GM12878 (cell line): ENCODE measurements at regions not wholly inside any gene's neighbourhood (a gene's known extent, or its start where the extent isn't known, plus 50 kb on each side); places are given as distances from the start of the nearest gene placed in this dataset.

Source experiments
- ATAC-seq: fragments of 200-7000 bp; cut with Tn5 transposase; 3 replicates; pipeline ENCODE4 v1.9.1; 2020; ENCODE audit warnings: mild to moderate bottlenecking, moderate library complexity
- BruUV-seq: library from RNA; stranded (reverse); fragments of 400-500 nt; replicated peaks from 2 replicates; lab custom pipeline; 2021; lab: Mats Ljungman, UMichigan
- CTCF ChIA-PET: fragments of 300-600 bp; sonication (Branson Sonifier 250); formaldehyde crosslinking; extraction: SDS; loops from one replicate; lab custom pipeline; 2021; ENCODE audit warnings: inconsistent platforms; lab: Yijun Ruan, JAX
- POLR2A ChIA-PET: fragments of 350-600 bp; formaldehyde crosslinking; extraction: SDS; loops from one replicate; lab custom pipeline; 2021; ENCODE audit warnings: inconsistent platforms; lab: Charles Lee
- RAD21 ChIA-PET: fragments of 300-600 bp; sonication (Branson Sonifier 250); formaldehyde crosslinking; loops from one replicate; lab custom pipeline; 2023; ENCODE audit warnings: antibody characterized with exemption; ENCODE audit not compliant: unreplicated experiment; lab: Charles Lee
- SMC1A ChIA-PET: fragments of 300-600 bp; sonication (Branson Sonifier 250); formaldehyde crosslinking; loops from one replicate; lab custom pipeline; 2023; ENCODE audit not compliant: unreplicated experiment, uncharacterized antibody; lab: Charles Lee
- DNase-seq: peaks from one replicate; pipeline ENCODE4 v3.0.0-alpha.2; 2011; ENCODE audit warnings: low read depth, low spot score
- FAIRE-seq: peaks from 3 replicates; lab custom pipeline; 2011; peaks lifted over from hg19 to GRCh38; lab: Jason Lieb, UNC
- H2AFZ ChIP-seq: 2 replicates; pipeline ENCODE4 v1.6.0; 2011; ENCODE audit warnings: low read depth, low read length, control low read depth; ENCODE audit not compliant: control insufficient read depth
- H3K27ac ChIP-seq: 2 replicates; pipeline ENCODE4 v1.5.1; 2011; ENCODE audit warnings: control low read depth; ENCODE audit not compliant: control insufficient read depth, insufficient read depth
- H3K27me3 ChIP-seq, 2 experiments: replicated peaks in 1 of 2; 2 replicates each; pipeline versions ENCODE4 v1.6.0 to v1.6.1; 2011; ENCODE audit warnings: low read length in 1 of 2; ENCODE audit not compliant: control insufficient read depth in 2 of 2, insufficient read depth in 2 of 2
- H3K36me3 ChIP-seq, 2 experiments: 2 replicates each; pipeline ENCODE4 v1.5.1; 2011; ENCODE audit warnings: low read length in 1 of 2; ENCODE audit not compliant: control insufficient read depth in 2 of 2, insufficient read depth in 2 of 2
- H3K4me1 ChIP-seq: 2 replicates; pipeline ENCODE4 v1.6.1; 2011; ENCODE audit warnings: mild to moderate bottlenecking, low read length, moderate library complexity, mixed read lengths; ENCODE audit not compliant: control insufficient read depth, insufficient read depth
- H3K4me2 ChIP-seq: 2 replicates; pipeline ENCODE4 v1.6.0; 2011; ENCODE audit warnings: control low read depth; ENCODE audit not compliant: control insufficient read depth, insufficient read depth
- H3K4me3 ChIP-seq: fragments of 200-600 bp; sonication (generic); 2 replicates; pipeline ENCODE4 v1.5.1; 2016
- H3K79me2 ChIP-seq: 2 replicates; pipeline ENCODE4 v1.6.0; 2011; ENCODE audit warnings: low read length; ENCODE audit not compliant: control insufficient read depth, insufficient read depth
- H3K9ac ChIP-seq: 2 replicates; pipeline ENCODE4 v1.8.0; 2011; ENCODE audit warnings: low read length, control low read depth, mixed read lengths; ENCODE audit not compliant: control insufficient read depth, insufficient read depth
- H3K9me3 ChIP-seq: replicated peaks from 3 replicates; pipeline ENCODE4 v1.5.1; 2011; ENCODE audit warnings: mild to moderate bottlenecking, low read length; ENCODE audit not compliant: control insufficient read depth, insufficient read depth
- H4K20me1 ChIP-seq: 2 replicates; pipeline ENCODE4 v1.6.0; 2011; ENCODE audit not compliant: control insufficient read depth, insufficient read depth
- CHD1 ChIP-seq: IDR thresholded peaks from 2 replicates; pipeline ENCODE4 v1.6.1; 2012; ENCODE audit warnings: low read depth, low read length, improper control_type of control experiment
- MYB ChIP-seq: fragments of 150-350 bp; IDR thresholded peaks from 2 replicates; pipeline ENCODE4 v1.6.1; 2014; ENCODE audit warnings: mild to moderate bottlenecking, low read depth, low read length, borderline replicate concordance
- SP1 ChIP-seq: IDR thresholded peaks from one replicate; pipeline ENCODE4 v1.6.1; 2011; ENCODE audit warnings: low read depth, low read length
- SUPT20H ChIP-seq: IDR thresholded peaks from 2 replicates; pipeline ENCODE4 v1.6.1; 2011; ENCODE audit warnings: low read depth, mild to moderate bottlenecking, low read length, moderate library complexity, borderline replicate concordance; ENCODE audit not compliant: control insufficient read depth
- TCF3 ChIP-seq: IDR thresholded peaks from 2 replicates; pipeline ENCODE4 v1.6.1; 2012; ENCODE audit warnings: low read depth, mild to moderate bottlenecking, low read length, borderline replicate concordance; ENCODE audit not compliant: insufficient read depth
- ZNF217 ChIP-seq: fragments of 450-650 bp; IDR thresholded peaks from 2 replicates; pipeline ENCODE4 v1.6.1; 2017; ENCODE audit warnings: antibody characterized with exemption, mild to moderate bottlenecking
- ZNF687 ChIP-seq: fragments of 450-650 bp; IDR thresholded peaks from 2 replicates; pipeline ENCODE4 v1.6.1; 2017; ENCODE audit warnings: mild to moderate bottlenecking, moderate library complexity
- WGBS: methylation state at CpG from one replicate; pipeline ENCODE4 v1.1.6; 2016; ENCODE audit warnings: low lambda C conversion rate; ENCODE audit not compliant: insufficient replicate concordance, insufficient coverage; ENCODE audit errors: missing lambda C conversion rate; 5-methylcytosine and 5-hydroxymethylcytosine counted together
- in situ Hi-C: fragments of 300-500 bp; cut with MboI; formaldehyde crosslinking; loops from 9 replicates; pipeline ENCODE4 v1.14.3; 2018; ENCODE audit warnings: mixed read lengths
- intact Hi-C: fragments of 100-400 bp; cut with micrococcal nuclease; formaldehyde crosslinking; loops from one replicate; pipeline ENCODE4 v1.14.2; 2022; ENCODE audit not compliant: unreplicated experiment
- TF ChIP-seq, protein P1 (sequence below): fragments of 450-650 bp; IDR thresholded peaks from 2 replicates; pipeline ENCODE4 v1.6.1; 2018; ENCODE audit warnings: mild to moderate bottlenecking, low read depth, moderate library complexity; ENCODE audit not compliant: partially characterized antibody
- TF ChIP-seq, protein P2 (sequence below): fragments of 450-650 bp; IDR thresholded peaks from 2 replicates; pipeline ENCODE4 v1.6.1; 2017; ENCODE audit warnings: mild to moderate bottlenecking
- TF ChIP-seq, protein P3 (sequence below): fragments of 150-350 bp; IDR thresholded peaks from 2 replicates; pipeline ENCODE4 v1.6.1; 2014; ENCODE audit warnings: mild to moderate bottlenecking, low read depth, low read length

DNA sequence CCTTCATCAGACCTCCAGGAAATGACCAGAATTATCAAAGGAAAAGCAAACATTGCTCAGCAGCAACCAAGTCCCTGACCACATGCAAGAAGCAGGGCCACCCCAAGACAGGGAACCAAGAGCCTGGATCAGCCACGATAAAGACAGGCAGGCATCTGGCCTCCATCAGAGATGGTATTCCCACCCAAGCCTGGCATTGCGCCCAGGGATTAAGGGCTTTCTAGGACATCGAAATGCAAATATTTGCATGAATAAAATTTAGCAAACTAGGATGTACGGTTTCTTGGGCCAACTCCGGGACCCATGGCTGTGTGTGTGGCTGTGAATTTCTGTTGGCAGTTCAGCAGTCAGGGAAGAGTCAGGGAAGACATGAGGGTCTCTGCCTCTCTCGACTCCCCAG lies 241.4 kb upstream of the DYNLRB2 start:
- WGBS, result 35% methylated on average over 6 of the region's 6 CpGs
- TF ChIP-seq SUPT20H, result no peak
- TF ChIP-seq ZNF687, result no peak
- TF ChIP-seq TCF3, result no peak
- TF ChIP-seq, protein P1, sequence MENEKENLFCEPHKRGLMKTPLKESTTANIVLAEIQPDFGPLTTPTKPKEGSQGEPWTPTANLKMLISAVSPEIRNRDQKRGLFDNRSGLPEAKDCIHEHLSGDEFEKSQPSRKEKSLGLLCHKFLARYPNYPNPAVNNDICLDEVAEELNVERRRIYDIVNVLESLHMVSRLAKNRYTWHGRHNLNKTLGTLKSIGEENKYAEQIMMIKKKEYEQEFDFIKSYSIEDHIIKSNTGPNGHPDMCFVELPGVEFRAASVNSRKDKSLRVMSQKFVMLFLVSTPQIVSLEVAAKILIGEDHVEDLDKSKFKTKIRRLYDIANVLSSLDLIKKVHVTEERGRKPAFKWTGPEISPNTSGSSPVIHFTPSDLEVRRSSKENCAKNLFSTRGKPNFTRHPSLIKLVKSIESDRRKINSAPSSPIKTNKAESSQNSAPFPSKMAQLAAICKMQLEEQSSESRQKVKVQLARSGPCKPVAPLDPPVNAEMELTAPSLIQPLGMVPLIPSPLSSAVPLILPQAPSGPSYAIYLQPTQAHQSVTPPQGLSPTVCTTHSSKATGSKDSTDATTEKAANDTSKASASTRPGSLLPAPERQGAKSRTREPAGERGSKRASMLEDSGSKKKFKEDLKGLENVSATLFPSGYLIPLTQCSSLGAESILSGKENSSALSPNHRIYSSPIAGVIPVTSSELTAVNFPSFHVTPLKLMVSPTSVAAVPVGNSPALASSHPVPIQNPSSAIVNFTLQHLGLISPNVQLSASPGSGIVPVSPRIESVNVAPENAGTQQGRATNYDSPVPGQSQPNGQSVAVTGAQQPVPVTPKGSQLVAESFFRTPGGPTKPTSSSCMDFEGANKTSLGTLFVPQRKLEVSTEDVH, result no peak
- no peak for TF ChIP-seq MYB
- no peak for TF ChIP-seq SP1
- TF ChIP-seq, protein P2, sequence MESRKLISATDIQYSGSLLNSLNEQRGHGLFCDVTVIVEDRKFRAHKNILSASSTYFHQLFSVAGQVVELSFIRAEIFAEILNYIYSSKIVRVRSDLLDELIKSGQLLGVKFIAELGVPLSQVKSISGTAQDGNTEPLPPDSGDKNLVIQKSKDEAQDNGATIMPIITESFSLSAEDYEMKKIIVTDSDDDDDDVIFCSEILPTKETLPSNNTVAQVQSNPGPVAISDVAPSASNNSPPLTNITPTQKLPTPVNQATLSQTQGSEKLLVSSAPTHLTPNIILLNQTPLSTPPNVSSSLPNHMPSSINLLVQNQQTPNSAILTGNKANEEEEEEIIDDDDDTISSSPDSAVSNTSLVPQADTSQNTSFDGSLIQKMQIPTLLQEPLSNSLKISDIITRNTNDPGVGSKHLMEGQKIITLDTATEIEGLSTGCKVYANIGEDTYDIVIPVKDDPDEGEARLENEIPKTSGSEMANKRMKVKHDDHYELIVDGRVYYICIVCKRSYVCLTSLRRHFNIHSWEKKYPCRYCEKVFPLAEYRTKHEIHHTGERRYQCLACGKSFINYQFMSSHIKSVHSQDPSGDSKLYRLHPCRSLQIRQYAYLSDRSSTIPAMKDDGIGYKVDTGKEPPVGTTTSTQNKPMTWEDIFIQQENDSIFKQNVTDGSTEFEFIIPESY, result no peak
- no peak for TF ChIP-seq CHD1
- TF ChIP-seq ZNF217, result no peak
- TF ChIP-seq, protein P3, sequence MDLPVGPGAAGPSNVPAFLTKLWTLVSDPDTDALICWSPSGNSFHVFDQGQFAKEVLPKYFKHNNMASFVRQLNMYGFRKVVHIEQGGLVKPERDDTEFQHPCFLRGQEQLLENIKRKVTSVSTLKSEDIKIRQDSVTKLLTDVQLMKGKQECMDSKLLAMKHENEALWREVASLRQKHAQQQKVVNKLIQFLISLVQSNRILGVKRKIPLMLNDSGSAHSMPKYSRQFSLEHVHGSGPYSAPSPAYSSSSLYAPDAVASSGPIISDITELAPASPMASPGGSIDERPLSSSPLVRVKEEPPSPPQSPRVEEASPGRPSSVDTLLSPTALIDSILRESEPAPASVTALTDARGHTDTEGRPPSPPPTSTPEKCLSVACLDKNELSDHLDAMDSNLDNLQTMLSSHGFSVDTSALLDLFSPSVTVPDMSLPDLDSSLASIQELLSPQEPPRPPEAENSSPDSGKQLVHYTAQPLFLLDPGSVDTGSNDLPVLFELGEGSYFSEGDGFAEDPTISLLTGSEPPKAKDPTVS, result no peak

More for the DNA sequence above, 241.4 kb upstream of the DYNLRB2 start:
- no peak overlapping the region for H2AFZ ChIP-seq
- intact Hi-C loops, result no loop called here
- H3K4me2 ChIP-seq, result no peak overlapping the region
- H3K9me3 ChIP-seq, result no peaks in the 10 kb centered on the region
- ChIA-PET POLR2A (no interaction called here), CTCF (no interaction called here), RAD21 (no interaction called here), SMC1A (no interaction called here)
- H3K27me3 ChIP-seq, result no peaks in the 10 kb centered on the region
- H3K4me1 ChIP-seq, result no peaks in the 10 kb centered on the region
- no peak for DNase-seq
- H3K4me3 ChIP-seq, result no peak overlapping the region
- no peaks in the 10 kb centered on the region for H4K20me1 ChIP-seq
- in situ Hi-C loops, result no loop called here
- H3K79me2 ChIP-seq, result no peaks in the 10 kb centered on the region
- H3K9ac ChIP-seq, result no peak overlapping the region
- no peak for FAIRE-seq
- BruUV-seq, result no TSS peak
- ATAC-seq, result no peak
- no peak overlapping the region for H3K27ac ChIP-seq
- no peaks in the 10 kb centered on the region for H3K36me3 ChIP-seq
